Mesenchymal stem cell (in vitro differentiated cells and primary cell): ENCODE measurements at regions not wholly inside any gene's neighbourhood (a gene's known extent, or its start where the extent isn't known, plus 50 kb on each side); places are given as distances from the start of the nearest gene placed in this dataset.

Experiments used
- DNase-seq: peaks from one replicate; pipeline ENCODE4 v3.0.0-alpha.2; 2013
- H2AFZ ChIP-seq: one replicate; pipeline ENCODE4 v1.6.1; 2013; ENCODE audit warnings: low read depth, mild to moderate bottlenecking, control low read depth, inconsistent platforms, low read length, moderate library complexity
- H2AK5ac ChIP-seq: 2 replicates; pipeline ENCODE4 v1.6.1; 2013; ENCODE audit warnings: low read length, moderate library complexity, mild to moderate bottlenecking, inconsistent platforms; ENCODE audit not compliant: severe bottlenecking
- H2BK120ac ChIP-seq: one replicate; pipeline ENCODE4 v1.6.1; 2013; ENCODE audit warnings: low read depth, mild to moderate bottlenecking, inconsistent platforms, low read length, moderate library complexity
- H2BK12ac ChIP-seq, 2 experiments: one replicate each; pipeline ENCODE4 v1.6.1; 2013; ENCODE audit warnings: inconsistent platforms in 2 of 2, low read length in 2 of 2, mild to moderate bottlenecking in 2 of 2, moderate library complexity in 2 of 2, control low read depth in 1 of 2
- H2BK15ac ChIP-seq: one replicate; pipeline ENCODE4 v1.6.1; 2013; ENCODE audit warnings: mild to moderate bottlenecking, low read depth, inconsistent platforms; ENCODE audit not compliant: poor library complexity, severe bottlenecking
- H2BK5ac ChIP-seq: 2 replicates; pipeline ENCODE4 v1.6.1; 2013; ENCODE audit warnings: low read depth, mild to moderate bottlenecking, low read length, control low read depth, inconsistent platforms; ENCODE audit not compliant: poor library complexity, severe bottlenecking
- H3K14ac ChIP-seq, 2 experiments: one replicate each; pipeline ENCODE4 v1.6.1; 2013; ENCODE audit warnings: inconsistent platforms in 2 of 2, low read length in 2 of 2, control low read depth in 1 of 2, mild to moderate bottlenecking in 1 of 2, moderate library complexity in 1 of 2
- H3K18ac ChIP-seq, 2 experiments: one replicate each; pipeline ENCODE4 v1.6.1; 2013; ENCODE audit warnings: inconsistent platforms in 2 of 2, low read length in 2 of 2, control low read depth in 1 of 2, low read depth in 1 of 2, mild to moderate bottlenecking in 1 of 2
- H3K23ac ChIP-seq, 2 experiments: one replicate each; pipeline ENCODE4 v1.6.1; 2013; ENCODE audit warnings: inconsistent platforms in 2 of 2, low read length in 2 of 2, mild to moderate bottlenecking in 2 of 2, moderate library complexity in 2 of 2, control low read depth in 1 of 2
- H3K27ac ChIP-seq: 2 replicates; pipeline ENCODE4 v1.5.1; 2013; ENCODE audit warnings: mild to moderate bottlenecking, moderate library complexity, low read length, control low read depth, inconsistent platforms; ENCODE audit not compliant: poor library complexity, severe bottlenecking
- H3K27me3 ChIP-seq, 2 experiments: 2 replicates each; pipeline versions ENCODE4 v1.6.1 to v1.7.0; 2013; ENCODE audit warnings: low read length in 2 of 2, mild to moderate bottlenecking in 2 of 2, moderate library complexity in 2 of 2, control low read depth in 1 of 2, inconsistent platforms in 1 of 2; ENCODE audit not compliant: control insufficient read depth in 1 of 2, insufficient read depth in 1 of 2
- H3K36me3 ChIP-seq, 2 experiments: 2 replicates each; pipeline versions ENCODE4 v1.6.1 to v1.7.0; 2013; ENCODE audit warnings: low read length in 2 of 2, control low read depth in 1 of 2, inconsistent platforms in 1 of 2, low read depth in 1 of 2, mild to moderate bottlenecking in 1 of 2; ENCODE audit not compliant: insufficient read depth in 2 of 2, control insufficient read depth in 1 of 2
- H3K4ac ChIP-seq, 2 experiments: one replicate each; pipeline ENCODE4 v1.6.1; 2013; ENCODE audit warnings: inconsistent platforms in 2 of 2, low read length in 2 of 2, mild to moderate bottlenecking in 2 of 2, moderate library complexity in 2 of 2, control low read depth in 1 of 2, low read depth in 1 of 2
- H3K4me1 ChIP-seq: 2 replicates; pipeline ENCODE4 v1.6.1; 2013; ENCODE audit warnings: low read depth, low read length, control low read depth; ENCODE audit not compliant: control insufficient read depth, insufficient read depth
- H3K4me2 ChIP-seq: 2 replicates; pipeline ENCODE4 v1.6.1; 2013; ENCODE audit warnings: low read length, mild to moderate bottlenecking, inconsistent platforms; ENCODE audit not compliant: poor library complexity, severe bottlenecking
- H3K4me3 ChIP-seq, 2 experiments: 2 replicates each; pipeline versions ENCODE4 v1.5.1 to v1.7.0; 2013; ENCODE audit warnings: low read length in 2 of 2, mild to moderate bottlenecking in 2 of 2, control low read depth in 1 of 2, low read depth in 1 of 2; ENCODE audit not compliant: insufficient read depth in 1 of 2
- H3K79me1 ChIP-seq: replicated peaks from 2 replicates; pipeline ENCODE4 v1.6.1; 2013; ENCODE audit warnings: mild to moderate bottlenecking, control low read depth, low read length, inconsistent platforms; ENCODE audit not compliant: poor library complexity, severe bottlenecking
- H3K9ac ChIP-seq: 2 replicates; pipeline ENCODE4 v1.7.0; 2013; ENCODE audit warnings: mild to moderate bottlenecking, low read length, moderate library complexity
- H3K9me3 ChIP-seq: 2 replicates; pipeline ENCODE4 v1.7.0; 2013; ENCODE audit warnings: mild to moderate bottlenecking, low read length; ENCODE audit not compliant: control insufficient read depth
- H4K8ac ChIP-seq: one replicate; pipeline ENCODE4 v1.6.1; 2013; ENCODE audit warnings: inconsistent platforms, mild to moderate bottlenecking, low read length, moderate library complexity
- H4K91ac ChIP-seq: one replicate; pipeline ENCODE4 v1.6.1; 2013; ENCODE audit warnings: mild to moderate bottlenecking, low read length, inconsistent platforms
- WGBS: methylation state at CpG from one replicate; pipeline ENCODE4 v1.1.7; 2013; ENCODE audit warnings: mixed read lengths; 5-methylcytosine and 5-hydroxymethylcytosine counted together

GRCh38 chr10:8437896-8438295, 383.4 kb downstream of the GATA3 start:
- Histone ChIP-seq H3K4me3 (no peak overlapping the region), H3K4me1 (no peaks in the 10 kb centered on the region), H3K36me3 (no peaks in the 10 kb centered on the region), H4K8ac (no peak overlapping the region), H3K18ac (no peak overlapping the region), H2BK120ac (no peak overlapping the region), H3K79me1 (no peaks in the 10 kb centered on the region), H3K9me3 (peaks cover 3% of the 10 kb centered on the region), H4K91ac (no peak overlapping the region), H3K14ac (no peak overlapping the region), H3K4ac (no peak overlapping the region), H3K9ac (no peak overlapping the region), H2BK5ac (no peak overlapping the region), H2AK5ac (no peak overlapping the region), H3K27ac (no peak overlapping the region), H3K27me3 (no peaks in the 10 kb centered on the region), H2BK15ac (no peak overlapping the region), H2BK12ac (no peak overlapping the region), H3K23ac (no peak overlapping the region), H3K4me2 (no peak overlapping the region), H2AFZ (no peak overlapping the region)
- DNase-seq = no peak
- 95% methylated on average over 3 of the region's 3 CpGs for WGBS

- Histone ChIP-seq H3K23ac (no peak overlapping the region), H3K9me3 (peaks cover 3% of the 10 kb centered on the region), H2BK5ac (no peak overlapping the region), H3K9ac (no peak overlapping the region), H2BK120ac (no peak overlapping the region), H2BK12ac (no peak overlapping the region), H3K27me3 (peaks cover 0 to 4% of the 10 kb centered on the region in 2 experiments), H2AFZ (no peak overlapping the region), H2AK5ac (no peak overlapping the region), H3K79me1 (no peaks in the 10 kb centered on the region), H4K8ac (no peak overlapping the region), H3K18ac (no peak overlapping the region), H3K4me2 (no peak overlapping the region), H2BK15ac (no peak overlapping the region), H4K91ac (no peak overlapping the region), H3K36me3 (no peaks in the 10 kb centered on the region), H3K4ac (no peak overlapping the region), H3K14ac (no peak overlapping the region), H3K27ac (no peak overlapping the region), H3K4me1 (no peaks in the 10 kb centered on the region), H3K4me3 (no peak overlapping the region)
- DNase-seq = no peak
- 63% methylated on average over 3 of the region's 3 CpGs for WGBS
These were observed 384.1 kb downstream of the GATA3 start for GRCh38 chr10:8438603-8439002.

GRCh38 chr10:8439040-8439439, 384.6 kb downstream of the GATA3 start:
- Histone ChIP-seq H2BK5ac (no peak overlapping the region), H3K14ac (no peak overlapping the region), H3K4me3 (no peak overlapping the region), H3K27ac (no peak overlapping the region), H3K79me1 (no peaks in the 10 kb centered on the region), H3K9me3 (peaks cover 3% of the 10 kb centered on the region), H2AK5ac (no peak overlapping the region), H3K23ac (no peak overlapping the region), H2BK12ac (no peak overlapping the region), H3K9ac (no peak overlapping the region), H3K4ac (no peak overlapping the region), H3K4me2 (no peak overlapping the region), H4K91ac (peak overlapping the region; percentile 20), H2BK15ac (no peak overlapping the region), H3K18ac (no peak overlapping the region), H2AFZ (no peak overlapping the region), H2BK120ac (no peak overlapping the region), H4K8ac (no peak overlapping the region), H3K4me1 (no peaks in the 10 kb centered on the region), H3K27me3 (peaks cover 0 to 7% of the 10 kb centered on the region in 2 experiments), H3K36me3 (no peaks in the 10 kb centered on the region)
- WGBS = 50% methylated on average over 1 of the region's 1 CpG
- no peak for DNase-seq

GRCh38 chr10:8444630-8445029, 390.1 kb downstream of the GATA3 start:
- Histone ChIP-seq H3K14ac (no peak overlapping the region), H3K27me3 (peaks cover 0 to 9% of the 10 kb centered on the region in 2 experiments), H2BK12ac (no peak overlapping the region), H3K9me3 (no peaks in the 10 kb centered on the region), H2AFZ (no peak overlapping the region), H4K8ac (no peak overlapping the region), H3K23ac (no peak overlapping the region), H4K91ac (no peak overlapping the region), H3K36me3 (no peaks in the 10 kb centered on the region), H3K18ac (no peak overlapping the region), H3K9ac (no peak overlapping the region), H2BK15ac (no peak overlapping the region), H3K4me2 (no peak overlapping the region), H3K79me1 (no peaks in the 10 kb centered on the region), H2BK5ac (no peak overlapping the region), H3K4me1 (no peaks in the 10 kb centered on the region), H3K27ac (no peak overlapping the region), H2AK5ac (no peak overlapping the region), H3K4ac (no peak overlapping the region), H3K4me3 (no peak overlapping the region), H2BK120ac (no peak overlapping the region)
- WGBS = 26% methylated on average over 6 of the region's 7 CpGs
- DNase-seq = peak; percentile 1
